GM18508 (cell line): ENCODE measurements at regions not wholly inside any gene's neighbourhood (a gene's known extent, or its start where the extent isn't known, plus 50 kb on each side); places are given as distances from the start of the nearest gene placed in this dataset.
"Not testable (repeated sequence)": the region's sequence is repeated elsewhere in the genome, so short reads cannot be mapped to it uniquely, and the experiment has no call there.

Source experiments
- ATAC-seq: cut with Tn5 transposase; IDR thresholded peaks from one replicate; pipeline ENCODE4 v1.9.1; 2021; ENCODE audit warnings: moderate number of reproducible peaks; ENCODE audit not compliant: insufficient read depth, unreplicated experiment

DNA sequence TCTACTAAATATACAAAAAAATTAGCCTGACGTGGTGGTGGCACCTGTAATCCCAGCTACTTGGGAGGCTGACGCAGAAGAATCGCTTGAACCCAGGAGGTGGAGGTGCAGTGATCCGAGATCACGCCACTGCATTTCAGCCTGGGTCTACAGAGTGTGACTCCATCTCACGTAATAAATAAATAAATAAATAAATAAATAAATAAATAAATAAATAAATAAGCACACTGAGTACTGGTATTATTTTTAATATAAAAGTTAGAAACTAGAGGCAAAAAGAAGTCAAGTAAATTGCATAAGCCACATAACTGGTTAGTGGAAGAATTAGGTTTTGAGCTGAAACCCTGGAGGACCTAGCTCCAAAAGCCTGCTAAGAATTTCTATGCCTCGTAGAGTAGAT lies 1262.7 kb upstream of the PABPC4L start:
- no peak for ATAC-seq

DNA sequence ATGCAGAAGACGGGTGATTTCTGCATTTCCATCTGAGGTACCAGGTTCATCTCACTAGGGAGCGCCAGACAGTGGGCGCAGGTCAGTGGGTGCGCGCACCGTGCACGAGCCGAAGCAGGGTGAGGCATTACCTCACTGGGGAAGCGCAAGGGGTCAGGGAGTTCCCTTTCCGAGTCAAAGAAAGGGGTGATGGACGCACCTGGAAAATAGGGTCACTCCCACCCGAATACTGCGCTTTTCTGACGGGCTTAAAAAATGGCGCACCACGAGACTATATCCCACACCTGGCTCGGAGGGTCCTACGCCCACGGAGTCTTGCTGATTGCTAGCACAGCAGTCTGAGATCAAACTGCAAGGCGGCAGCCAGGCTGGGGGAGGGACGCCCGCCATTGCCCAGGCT lies 1246.0 kb upstream of the PABPC4L start:
- ATAC-seq: not testable (repeated sequence)

DNA sequence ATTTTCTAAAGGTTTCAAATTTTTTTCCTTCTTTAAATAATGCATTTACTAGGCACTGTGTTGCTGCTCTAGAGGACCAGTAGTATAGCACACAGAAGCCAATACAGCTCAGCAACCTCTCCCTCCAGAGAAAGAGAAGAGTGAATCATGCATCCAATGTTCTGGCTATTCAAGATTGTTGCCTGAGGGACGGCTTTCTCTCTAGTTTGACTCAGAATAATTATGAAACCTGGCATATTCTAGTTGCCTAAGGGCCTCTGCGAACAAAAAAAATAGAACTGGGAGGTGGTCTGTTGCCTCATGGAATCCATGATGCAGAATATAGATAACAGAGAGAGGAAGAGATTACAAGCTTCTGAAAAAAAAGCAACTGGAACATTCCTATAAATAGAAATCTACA lies 1233.3 kb upstream of the PABPC4L start:
- ATAC-seq: no peak

DNA sequence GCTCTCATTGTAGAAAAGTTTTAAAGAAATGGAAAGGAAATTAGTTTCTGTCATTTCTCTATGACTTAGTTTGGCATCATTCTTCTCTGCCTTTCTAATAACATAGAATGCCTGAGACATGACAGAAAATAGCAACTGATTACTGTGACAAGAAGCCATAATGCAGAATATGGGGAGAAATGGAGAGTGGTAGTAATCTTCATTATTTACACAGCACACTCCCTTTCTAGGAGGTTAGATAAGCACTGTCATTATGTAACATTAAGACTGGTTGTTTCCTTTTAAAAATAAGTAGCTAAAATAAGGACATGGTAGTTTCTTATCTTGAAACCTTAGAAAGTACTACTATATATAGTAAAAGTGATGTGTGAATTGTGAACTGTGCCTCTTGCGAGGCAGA lies 1227.9 kb upstream of the PABPC4L start:
- ATAC-seq: no peak

DNA sequence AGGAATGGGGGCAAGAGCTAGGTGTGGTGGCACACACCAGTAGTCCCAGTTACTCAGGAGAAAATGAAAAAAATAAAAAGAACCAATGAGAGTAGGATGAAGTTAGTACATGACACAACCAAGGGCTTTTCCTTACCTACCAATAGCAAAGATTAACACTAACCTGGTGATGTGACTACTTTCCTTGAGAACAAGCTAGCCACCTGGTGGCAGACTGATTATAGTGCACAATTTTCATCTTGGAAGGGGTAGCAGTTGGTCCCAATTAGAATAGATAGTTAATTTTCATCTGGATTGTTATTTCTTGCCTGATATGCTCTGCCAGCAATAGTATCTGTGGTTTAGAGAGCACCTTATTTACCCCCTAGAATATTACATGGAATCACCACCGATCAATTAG lies 1216.8 kb upstream of the PABPC4L start:
- peak; percentile 70 for ATAC-seq

DNA sequence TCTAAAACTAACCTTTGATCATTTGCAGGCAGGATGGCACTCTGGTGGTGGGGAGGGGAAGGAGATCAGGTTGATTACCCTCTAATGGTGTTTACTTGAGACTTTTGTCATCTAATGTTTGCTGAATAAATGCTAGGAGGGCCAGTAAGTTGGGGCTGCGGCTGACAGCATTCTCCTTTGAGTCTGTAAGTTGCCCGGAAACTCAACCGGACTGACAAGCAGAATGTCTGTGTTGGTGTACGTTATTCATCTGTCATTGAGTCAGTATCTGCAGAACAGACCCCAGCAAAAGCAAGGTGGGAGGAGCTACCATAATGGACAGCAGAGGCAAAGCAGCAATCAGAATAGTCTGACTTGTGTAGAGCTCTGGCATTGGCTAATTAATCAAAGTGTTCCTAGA lies 1210.6 kb upstream of the PABPC4L start:
- no peak for ATAC-seq

DNA sequence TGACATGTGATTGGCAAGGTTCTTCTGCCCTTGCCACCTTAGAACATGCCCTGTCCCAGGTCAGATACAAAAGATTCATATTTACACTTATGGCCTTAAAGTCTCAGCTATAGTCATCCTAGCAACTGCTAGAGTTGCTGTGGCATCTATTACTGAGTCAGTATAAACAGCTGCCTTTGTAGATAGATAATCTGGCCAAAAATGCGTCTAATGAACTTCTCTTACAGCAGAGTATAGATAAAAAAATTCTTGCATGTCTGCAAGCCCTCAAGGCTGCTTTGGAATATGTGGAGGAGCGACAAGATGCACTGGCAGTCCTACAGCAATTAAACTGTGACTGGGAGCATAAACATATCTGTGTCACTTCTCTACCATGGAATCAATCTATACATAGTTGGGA lies 1209.7 kb upstream of the PABPC4L start:
- no peak for ATAC-seq

DNA sequence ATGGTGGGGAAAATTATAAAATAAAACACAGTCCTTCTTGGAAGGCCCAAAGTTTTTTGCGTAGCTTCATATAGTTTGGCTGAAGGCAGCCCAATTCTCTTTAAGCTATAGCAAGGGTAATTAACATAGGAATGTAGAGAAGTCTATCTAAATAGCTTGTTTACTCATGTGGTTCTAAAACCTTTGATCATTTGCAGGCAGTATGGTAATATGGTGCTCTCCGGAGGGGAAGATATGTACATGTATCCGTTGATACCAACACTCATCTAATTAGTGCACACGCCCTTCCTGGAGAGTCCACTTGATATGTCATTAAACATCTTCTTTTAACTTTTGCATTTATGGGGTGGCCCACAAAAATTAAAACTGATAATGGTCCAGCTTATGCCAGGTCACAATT lies 1207.7 kb upstream of the PABPC4L start:
- not testable (repeated sequence) for ATAC-seq

DNA sequence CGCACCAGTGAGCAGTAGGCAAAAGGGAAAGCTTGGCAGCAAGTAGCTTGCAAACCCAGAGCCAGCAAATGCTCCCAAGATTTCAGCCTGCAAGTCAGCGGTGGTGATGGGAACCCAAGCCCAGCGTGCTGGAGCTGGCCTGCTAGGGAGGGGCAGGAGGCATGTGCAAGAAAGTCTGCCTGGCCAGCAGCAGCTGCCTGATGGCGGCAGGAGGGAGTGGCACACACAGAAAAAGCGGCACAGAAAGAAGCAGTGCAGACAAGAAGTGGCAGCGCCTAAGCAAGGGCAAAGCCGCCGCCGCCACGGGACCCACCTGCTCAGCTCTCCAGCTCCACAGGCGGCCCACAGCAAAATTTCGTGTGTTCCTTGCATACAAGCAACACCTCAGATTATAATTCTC lies 1206.5 kb upstream of the PABPC4L start:
- ATAC-seq: no peak

DNA sequence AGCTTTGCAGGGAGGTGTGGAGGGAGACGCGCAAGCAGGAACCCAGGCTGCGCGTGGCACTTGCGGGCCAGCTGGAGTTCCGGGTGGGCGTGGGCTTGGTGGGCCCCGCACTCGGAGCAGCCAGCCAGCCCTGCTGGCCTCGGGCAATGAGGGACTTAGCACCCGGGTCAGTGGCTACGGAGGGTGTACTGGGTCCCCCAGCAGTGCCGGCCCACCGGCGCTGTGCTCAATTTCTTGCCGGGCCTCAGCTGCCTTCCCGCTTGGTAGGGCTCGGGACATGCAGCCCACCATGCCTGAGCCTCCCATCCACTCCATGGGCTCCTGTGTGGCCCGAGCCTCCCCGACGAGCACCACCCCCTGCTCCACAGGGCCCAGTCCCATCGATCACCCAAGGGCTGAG lies 1205.0 kb upstream of the PABPC4L start:
- not testable (repeated sequence) for ATAC-seq

DNA sequence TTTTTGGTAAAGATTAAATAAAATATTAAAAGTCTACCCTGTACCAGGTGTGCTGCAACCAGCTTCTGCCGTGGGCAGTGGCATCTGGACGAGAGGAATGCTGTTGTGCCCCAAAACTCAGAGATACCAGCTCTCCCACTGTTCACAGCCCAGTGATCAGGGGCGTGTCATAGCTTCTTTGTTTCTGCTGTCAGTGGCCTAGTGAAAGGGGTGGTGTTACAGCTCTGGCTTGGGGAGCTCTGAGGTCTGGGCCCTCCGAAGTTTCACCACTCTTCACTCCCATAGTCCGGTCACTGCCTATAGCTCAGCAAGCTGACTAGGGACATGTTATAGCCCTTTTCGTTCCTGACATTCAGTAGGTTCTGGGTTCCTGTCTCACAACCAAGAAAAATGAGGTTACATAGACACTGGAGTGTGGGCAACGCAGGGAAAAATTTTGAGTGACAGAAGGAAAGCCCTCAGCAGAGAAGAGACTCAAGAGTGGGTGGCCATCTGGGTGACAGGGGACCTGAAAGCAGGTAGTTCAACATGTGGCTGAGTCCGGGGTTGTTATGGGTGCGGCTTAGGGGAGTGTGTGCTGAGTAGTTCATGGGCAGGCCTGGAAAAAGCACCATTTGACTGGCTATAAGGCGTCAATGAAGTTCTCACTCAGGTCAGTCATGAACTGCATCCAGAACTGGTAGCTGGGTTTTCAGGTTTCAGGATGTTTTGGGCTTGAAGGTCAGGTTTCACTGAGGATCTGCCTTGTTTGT lies 1184.4 kb upstream of the PABPC4L start:
- ATAC-seq: no peak

DNA sequence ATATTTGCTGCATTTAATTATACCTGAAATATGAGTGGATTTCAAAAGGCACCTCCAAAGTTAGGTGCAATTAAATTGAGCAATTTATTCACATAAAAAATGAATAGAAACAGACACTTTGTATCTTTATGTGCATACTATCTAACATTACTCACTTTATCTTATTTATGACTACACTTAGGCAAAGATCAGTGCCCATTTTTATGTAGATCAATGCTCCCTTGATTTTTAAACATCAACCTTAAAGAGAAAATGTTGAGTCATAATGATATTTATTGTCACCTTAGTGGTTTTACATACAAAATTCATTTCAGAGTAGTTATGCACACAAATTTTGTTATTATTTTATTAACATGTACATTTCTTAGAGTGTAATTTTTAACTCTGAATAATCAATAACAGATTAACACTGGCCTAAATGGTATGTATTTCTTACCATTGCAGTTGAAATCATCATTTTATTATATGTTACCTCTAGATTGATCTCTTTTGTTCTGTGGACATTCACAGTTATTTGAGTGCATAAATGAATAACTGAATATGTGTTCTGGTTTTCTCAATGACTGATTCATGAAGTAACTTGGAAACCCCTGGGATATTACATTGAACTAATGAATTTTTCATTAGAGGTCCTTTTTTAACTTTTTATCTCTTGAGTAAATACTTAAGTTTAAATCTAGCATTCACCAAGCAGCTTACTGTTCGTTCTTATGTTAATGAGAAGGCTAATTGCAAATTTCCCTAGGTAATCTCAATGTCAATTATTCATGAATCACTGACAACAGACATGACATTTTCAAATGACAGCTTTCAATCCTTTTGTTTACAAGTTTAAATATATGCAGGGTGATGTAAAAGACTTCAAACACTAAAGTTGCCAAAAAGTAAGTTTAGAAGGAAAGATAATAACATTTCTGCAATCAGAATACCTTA lies 1182.0 kb upstream of the PABPC4L start:
- ATAC-seq: no peak

DNA sequence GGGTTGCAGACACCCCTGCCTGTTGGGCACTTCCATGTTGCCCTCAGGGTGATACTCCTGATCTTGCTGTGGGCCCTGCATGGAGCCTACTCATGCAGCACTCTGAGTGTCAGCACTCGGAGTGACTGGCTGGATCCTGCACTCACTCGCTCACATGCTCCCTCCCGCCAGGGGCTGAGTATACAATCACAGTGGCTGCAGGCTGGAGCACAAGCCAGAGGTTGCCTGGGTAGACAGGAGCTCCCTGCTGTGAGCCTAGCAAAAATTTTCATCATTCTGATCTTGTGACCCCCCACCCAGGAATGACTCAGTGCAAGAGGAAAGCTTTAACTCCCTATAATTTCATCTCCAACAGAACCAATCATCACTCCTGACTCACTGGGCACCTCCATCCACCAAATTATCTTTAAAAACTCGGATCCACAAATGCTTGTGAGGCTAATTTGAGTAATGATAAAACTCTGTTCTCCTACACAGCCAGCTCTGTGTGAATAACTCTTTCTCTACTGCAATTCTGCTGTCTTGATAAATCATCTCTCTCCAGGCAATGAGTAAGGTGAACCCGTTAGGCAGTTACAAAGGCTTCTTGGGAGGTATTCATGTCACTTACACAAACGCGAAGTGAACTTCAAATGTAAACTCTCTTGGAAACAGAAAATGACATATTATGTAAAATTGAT lies 1180.8 kb upstream of the PABPC4L start:
- no peak for ATAC-seq

DNA sequence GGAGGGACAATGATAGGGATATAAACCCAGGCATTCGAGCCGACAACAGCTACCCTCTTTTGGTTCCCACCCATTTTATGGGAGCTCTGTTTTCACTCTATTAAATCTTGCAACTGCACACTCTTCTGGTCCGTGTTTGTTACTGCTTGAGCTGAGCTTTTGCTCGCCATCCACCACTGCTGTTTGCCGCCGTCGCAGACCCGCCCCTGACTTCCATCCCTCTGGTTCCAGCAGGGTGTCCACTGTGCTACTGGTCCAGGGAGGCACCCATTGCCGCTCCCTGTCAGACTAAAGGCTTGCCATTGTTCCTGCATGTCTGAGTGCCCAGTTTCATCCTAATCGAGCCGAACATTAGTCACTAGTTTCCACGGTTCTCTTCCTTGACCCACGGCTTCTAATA lies 1170.5 kb upstream of the PABPC4L start:
- no peak for ATAC-seq

DNA sequence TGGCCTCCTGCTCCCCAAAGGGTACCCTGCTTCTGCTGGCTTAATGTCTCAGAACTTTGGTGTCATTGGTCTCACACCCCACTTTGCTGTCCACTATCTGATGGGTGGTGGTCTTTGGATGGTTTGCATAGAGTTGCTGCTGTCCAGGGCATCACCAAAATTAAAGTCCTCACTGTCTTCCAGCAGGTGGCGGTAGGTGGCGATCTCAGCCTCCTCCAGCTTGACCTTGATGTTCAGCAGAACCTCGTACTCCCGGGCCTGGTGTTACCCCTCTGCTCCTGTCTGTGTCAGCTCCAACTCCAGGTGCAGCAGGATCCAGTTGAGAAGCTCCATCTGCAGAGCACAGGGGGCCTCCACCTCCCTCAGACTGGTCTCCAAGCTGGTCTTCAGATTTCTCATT lies 1169.5 kb upstream of the PABPC4L start:
- ATAC-seq: no peak

DNA sequence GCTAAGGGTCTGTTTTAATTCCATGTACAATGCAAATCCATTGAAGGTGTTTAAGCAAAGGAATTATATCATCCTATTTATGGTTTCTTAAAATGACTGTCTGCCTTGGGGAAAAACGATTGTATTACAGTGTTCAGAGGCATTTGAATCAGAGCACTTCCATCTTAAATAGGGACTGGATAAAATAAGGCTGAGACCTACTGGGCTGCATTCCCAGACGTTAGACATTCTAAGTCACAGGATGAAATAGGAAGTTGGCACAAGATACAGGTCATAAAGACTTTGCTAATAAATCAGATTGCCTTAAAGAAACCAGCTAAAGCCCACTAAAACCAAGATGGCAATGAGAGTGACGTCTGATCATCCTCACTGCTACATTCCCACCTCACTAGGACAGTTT lies 1167.2 kb upstream of the PABPC4L start:
- ATAC-seq: no peak

DNA sequence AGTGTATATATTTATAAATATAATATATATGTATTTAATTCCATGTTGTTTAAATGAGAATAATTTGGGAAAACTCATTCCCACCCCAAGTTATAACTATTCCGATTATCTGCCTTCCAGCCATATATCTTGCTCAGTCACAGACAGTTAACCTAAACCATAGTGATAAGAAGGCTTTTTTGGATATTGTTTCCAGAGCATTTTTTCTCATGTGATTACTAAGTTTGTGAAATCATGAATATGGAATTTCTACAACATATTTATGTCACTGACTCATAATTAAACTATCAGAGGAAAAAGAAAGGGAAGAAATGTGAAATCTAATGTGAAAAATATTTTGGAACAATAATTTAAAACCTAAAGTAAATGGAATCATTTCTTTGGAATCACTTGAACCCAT lies 1163.5 kb upstream of the PABPC4L start:
- no peak for ATAC-seq

DNA sequence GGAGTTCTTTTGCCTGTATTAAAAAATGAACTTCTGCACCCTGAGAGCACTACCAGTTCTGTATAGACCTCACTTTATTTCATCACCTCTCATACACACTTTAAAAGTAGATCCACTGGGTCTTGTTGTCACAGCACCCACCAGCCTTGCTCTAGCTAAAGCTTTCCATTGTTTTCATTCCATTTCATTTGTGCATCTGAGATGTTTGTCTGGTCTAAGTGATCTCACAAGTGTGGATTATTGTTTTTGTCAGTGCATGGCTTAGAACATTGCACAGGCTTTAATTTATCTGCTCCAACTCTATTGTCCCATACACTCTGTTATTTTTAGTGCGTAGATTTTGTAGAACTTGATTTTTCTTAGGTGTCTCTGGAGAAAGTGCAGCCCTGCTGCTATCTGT lies 1157.5 kb upstream of the PABPC4L start:
- no peak for ATAC-seq

DNA sequence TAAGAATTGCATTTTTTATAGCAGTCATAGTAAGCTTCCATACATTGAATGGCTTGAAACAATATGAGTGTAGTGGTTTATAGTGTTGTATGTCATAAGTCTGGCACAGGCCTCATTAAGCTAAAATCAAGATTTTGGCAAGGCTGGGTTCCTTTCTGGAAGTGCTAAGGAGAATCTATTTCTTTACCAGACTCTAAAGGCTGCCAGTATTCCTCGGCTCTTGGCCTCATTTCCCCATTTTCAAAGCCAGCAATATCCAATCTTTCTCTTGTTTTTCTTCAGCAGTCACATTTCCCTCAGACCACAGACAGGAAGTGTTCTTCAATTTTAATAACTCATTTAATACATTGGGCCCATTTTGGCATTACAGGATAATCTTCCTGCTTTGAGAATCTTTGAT lies 1155.5 kb upstream of the PABPC4L start:
- ATAC-seq: no peak

DNA sequence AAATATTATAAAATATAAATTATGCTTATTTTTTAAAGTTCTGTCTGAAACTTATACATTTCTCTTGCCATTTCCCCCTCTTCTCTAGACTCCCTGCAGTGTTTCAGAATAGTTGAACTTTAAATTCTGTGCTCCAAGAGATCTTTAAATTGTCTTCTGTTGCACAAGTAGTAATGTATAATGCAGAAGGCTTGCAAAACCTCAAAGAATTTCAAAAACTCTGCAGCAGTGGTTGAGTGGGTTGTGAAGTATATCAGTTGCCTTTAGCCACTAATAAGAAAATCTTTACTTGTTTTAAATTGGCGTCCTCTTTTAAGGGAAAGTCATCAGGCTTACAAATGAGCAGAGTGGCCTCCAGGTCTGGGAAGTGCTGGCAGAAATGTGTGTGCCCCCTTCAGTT lies 1153.3 kb upstream of the PABPC4L start:
- no peak for ATAC-seq

DNA sequence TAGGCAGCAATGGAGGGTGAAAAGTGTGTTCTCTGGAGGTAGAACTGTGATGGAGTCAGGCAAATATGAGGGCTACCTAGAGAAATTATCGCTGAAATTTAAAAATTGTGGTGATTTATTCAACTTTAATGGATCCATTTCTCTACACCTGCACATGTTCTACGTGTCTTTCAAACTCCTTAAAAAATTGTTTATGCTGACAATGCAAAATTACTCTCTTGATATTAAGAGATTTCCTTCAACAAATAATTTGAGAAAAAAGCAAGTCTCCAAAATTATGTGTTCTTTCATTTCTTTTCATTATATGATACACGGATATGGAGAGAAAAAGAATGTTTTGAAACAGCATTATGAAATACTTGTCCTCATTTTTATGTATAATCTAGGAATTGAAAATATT lies 1151.4 kb upstream of the PABPC4L start:
- no peak for ATAC-seq
